Chondrocyte (in vitro differentiated cells): ENCODE measurements at regions not wholly inside any gene's neighbourhood (a gene's known extent, or its start where the extent isn't known, plus 50 kb on each side); places are given as distances from the start of the nearest gene placed in this dataset.

Experiments used
- DNase-seq: peaks from one replicate; pipeline ENCODE4 v3.0.0; 2021; ENCODE audit warnings: mixed read lengths, low spot score
- H3K27ac Mint-ChIP-seq: one replicate; pipeline ENCODE4 v1.8.0; 2021; ENCODE audit warnings: mild to moderate bottlenecking, moderate library complexity, mixed read lengths; ENCODE audit not compliant: unreplicated experiment
- H3K27me3 Mint-ChIP-seq: 2 replicates; pipeline ENCODE4 v1.8.0; 2021; ENCODE audit warnings: low read depth, mixed read lengths
- H3K36me3 Mint-ChIP-seq: 2 replicates; pipeline ENCODE4 v1.8.0; 2021; ENCODE audit warnings: low read depth, mixed read lengths
- H3K4me1 Mint-ChIP-seq: 2 replicates; pipeline ENCODE4 v1.8.0; 2021; ENCODE audit warnings: low read depth, mild to moderate bottlenecking, mixed read lengths
- H3K4me3 Mint-ChIP-seq: one replicate; pipeline ENCODE4 v1.8.0; 2021; ENCODE audit warnings: mild to moderate bottlenecking, moderate library complexity, mixed read lengths; ENCODE audit not compliant: unreplicated experiment
- H3K9me3 Mint-ChIP-seq: 2 replicates; pipeline ENCODE4 v1.8.0; 2021; ENCODE audit warnings: low read depth, mixed read lengths
- TF ChIP-seq, protein P1 (sequence below): fragments of 200-600 bp; sonication (generic); IDR thresholded peaks from 2 replicates; pipeline ENCODE4 v1.5.0; 2021; ENCODE audit warnings: antibody characterized with exemption, mild to moderate bottlenecking, moderate library complexity

DNA sequence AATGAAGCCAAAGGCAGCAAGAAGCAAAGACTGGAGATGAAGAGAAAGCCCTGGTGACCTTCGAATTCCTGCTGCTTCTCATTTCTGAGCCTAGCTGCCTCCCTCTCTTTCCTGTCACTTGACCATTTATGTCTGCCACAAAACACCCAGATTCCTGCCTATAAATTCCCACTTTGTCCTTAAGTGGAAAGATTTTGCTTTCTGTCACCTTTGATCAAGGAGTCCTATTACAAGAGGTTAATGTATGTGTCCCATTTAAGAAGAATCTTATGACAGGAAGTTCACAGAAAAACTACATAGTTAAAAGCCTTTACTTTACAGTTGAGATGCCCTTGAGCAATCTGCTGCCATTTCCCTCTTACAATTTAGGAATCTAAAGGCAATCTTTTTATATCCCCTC lies 155.7 kb downstream of the GALC start:
- H3K27ac Mint-ChIP-seq = no peak overlapping the region
- H3K27me3 Mint-ChIP-seq = peaks cover 3% of the 10 kb centered on the region
- TF ChIP-seq, protein P1, sequence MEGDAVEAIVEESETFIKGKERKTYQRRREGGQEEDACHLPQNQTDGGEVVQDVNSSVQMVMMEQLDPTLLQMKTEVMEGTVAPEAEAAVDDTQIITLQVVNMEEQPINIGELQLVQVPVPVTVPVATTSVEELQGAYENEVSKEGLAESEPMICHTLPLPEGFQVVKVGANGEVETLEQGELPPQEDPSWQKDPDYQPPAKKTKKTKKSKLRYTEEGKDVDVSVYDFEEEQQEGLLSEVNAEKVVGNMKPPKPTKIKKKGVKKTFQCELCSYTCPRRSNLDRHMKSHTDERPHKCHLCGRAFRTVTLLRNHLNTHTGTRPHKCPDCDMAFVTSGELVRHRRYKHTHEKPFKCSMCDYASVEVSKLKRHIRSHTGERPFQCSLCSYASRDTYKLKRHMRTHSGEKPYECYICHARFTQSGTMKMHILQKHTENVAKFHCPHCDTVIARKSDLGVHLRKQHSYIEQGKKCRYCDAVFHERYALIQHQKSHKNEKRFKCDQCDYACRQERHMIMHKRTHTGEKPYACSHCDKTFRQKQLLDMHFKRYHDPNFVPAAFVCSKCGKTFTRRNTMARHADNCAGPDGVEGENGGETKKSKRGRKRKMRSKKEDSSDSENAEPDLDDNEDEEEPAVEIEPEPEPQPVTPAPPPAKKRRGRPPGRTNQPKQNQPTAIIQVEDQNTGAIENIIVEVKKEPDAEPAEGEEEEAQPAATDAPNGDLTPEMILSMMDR = no peak
- H3K4me1 Mint-ChIP-seq = no peaks in the 10 kb centered on the region
- peaks cover 11% of the 10 kb centered on the region for H3K9me3 Mint-ChIP-seq
- no peak overlapping the region for H3K4me3 Mint-ChIP-seq
- H3K36me3 Mint-ChIP-seq = peaks cover 2% of the 10 kb centered on the region
- no peak for DNase-seq

DNA sequence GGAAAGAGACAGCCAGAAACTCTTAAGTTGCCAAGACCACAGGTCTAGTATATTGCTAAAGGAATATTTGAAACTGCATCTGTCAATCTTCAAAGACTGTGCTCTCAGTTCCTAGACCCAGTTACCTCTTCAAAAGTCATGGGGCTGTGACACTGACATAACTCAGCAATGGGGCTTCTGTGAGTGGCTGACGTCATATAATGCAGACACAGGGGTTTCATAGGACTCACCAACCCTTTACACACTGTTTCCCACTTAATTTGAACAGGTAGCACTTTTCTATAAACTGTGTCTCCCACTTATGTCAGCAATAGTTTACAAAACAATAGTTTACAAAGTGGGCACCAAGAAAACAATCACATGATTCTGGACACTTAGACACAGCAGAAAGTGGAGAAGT lies 158.4 kb downstream of the GALC start:
- TF ChIP-seq, protein P1 = no peak
- H3K4me3 Mint-ChIP-seq = no peak overlapping the region

DNA sequence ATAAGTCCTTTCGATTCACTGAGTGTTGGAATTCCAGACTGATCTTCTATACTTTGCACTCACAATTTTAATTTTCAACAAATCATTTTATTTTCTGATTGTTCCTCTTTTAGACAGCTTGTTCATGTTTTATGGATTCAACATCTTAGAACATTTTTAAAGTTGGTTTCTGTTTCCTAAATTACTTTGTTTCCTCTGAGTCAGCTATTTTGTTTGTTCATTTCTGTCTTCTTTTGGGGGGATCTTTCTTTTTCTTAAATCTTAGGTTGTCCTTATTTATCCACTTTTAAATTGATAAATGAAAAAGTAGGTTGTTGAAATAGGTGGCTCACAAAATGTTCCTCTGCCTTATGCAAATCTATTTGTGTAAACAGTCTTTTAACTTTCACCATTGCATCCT lies 160.0 kb downstream of the GALC start:
- Mint-ChIP-seq H3K9me3 (peaks cover 8% of the 10 kb centered on the region), H3K4me1 (no peaks in the 10 kb centered on the region), H3K27me3 (peaks cover 3% of the 10 kb centered on the region), H3K27ac (no peak overlapping the region), H3K4me3 (no peak overlapping the region), H3K36me3 (no peaks in the 10 kb centered on the region)
- TF ChIP-seq, protein P1 = no peak
- no peak for DNase-seq

More for the DNA sequence above, 158.4 kb downstream of the GALC start:
- no peaks in the 10 kb centered on the region for H3K4me1 Mint-ChIP-seq
- no peaks in the 10 kb centered on the region for H3K36me3 Mint-ChIP-seq
- H3K27me3 Mint-ChIP-seq = peaks cover 3% of the 10 kb centered on the region
- no peak for DNase-seq
- peaks cover 8% of the 10 kb centered on the region for H3K9me3 Mint-ChIP-seq
- no peak overlapping the region for H3K27ac Mint-ChIP-seq

DNA sequence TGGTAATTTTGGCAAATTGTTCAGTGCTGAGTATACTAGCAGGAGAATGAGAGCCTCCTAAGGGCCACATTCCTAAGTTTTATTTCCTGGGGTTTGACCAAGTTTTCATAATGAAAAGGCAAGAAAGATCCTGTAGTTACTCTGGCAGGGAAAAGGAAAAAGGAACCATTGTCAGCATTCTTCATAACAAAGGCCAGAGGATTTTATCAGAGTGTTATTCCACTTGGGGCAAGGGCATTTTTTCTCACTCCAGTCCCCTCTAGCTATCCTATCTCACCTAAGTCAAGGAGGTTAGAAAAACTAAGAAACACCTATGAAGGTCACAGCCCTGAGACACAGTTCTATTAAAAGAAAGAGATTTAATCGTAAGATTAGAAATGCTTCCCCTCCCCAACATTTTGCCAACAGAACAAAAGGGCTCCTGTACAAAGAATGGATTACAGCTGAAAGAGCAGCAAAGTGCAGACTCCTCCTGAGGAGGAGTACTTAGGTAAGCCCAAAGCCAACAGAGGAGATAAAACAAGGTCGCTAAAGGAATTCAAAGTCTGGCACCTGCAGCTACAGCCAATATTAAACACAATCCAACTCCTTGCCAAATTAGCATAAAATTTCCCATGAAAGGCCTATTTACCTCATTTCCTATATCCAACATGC lies 162.4 kb downstream of the GALC start:
- peaks cover 3% of the 10 kb centered on the region for H3K27me3 Mint-ChIP-seq
- H3K4me1 Mint-ChIP-seq = no peaks in the 10 kb centered on the region
- H3K4me3 Mint-ChIP-seq = no peak overlapping the region
- H3K9me3 Mint-ChIP-seq = peaks cover 5% of the 10 kb centered on the region
- TF ChIP-seq, protein P1 = no peak
- no peak overlapping the region for H3K27ac Mint-ChIP-seq
- no peaks in the 10 kb centered on the region for H3K36me3 Mint-ChIP-seq
- no peak for DNase-seq

DNA sequence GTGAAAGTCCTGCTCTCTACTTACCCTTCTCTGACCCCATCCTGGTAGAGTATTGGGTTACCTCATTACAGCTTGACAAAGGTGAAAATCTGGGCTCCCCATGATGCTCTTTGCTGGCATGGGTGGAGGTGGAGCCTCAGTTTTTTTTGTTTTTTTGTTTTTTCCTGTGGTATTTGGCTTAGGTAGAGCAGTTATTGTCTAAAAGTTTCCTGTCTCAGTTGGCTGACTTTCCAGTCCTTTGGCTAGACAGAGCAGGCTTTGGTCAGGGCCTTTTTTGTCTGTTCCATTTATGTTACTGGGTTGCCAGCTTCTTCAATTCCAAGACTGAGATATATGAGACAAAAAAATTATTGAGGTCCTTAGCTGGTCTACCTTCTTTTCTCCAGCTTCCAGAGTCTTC lies 163.4 kb downstream of the GALC start:
- Mint-ChIP-seq H3K4me3 (no peak overlapping the region), H3K27me3 (peaks cover 3% of the 10 kb centered on the region), H3K4me1 (no peaks in the 10 kb centered on the region), H3K9me3 (peaks cover 5% of the 10 kb centered on the region), H3K36me3 (no peaks in the 10 kb centered on the region), H3K27ac (no peak overlapping the region)
- TF ChIP-seq, protein P1 = no peak
- no peak for DNase-seq
